ENCODE measurements at regions not wholly inside any gene's neighbourhood (a gene's known extent, or its start where the extent isn't known, plus 50 kb on each side); places are given as distances from the start of the nearest gene placed in this dataset.

- no peaks in the 10 kb centered on the region for H3K9me3 ChIP-seq (ENCODE audit: severe bottlenecking)
- no peak overlapping the region for H3K27ac ChIP-seq (ENCODE audit: poor library complexity, severe bottlenecking)
- DNase-seq (ENCODE audit: low spot score) (no peak), ATAC-seq (ENCODE audit: low read depth) (no peak)
- TF ChIP-seq, protein P1, sequence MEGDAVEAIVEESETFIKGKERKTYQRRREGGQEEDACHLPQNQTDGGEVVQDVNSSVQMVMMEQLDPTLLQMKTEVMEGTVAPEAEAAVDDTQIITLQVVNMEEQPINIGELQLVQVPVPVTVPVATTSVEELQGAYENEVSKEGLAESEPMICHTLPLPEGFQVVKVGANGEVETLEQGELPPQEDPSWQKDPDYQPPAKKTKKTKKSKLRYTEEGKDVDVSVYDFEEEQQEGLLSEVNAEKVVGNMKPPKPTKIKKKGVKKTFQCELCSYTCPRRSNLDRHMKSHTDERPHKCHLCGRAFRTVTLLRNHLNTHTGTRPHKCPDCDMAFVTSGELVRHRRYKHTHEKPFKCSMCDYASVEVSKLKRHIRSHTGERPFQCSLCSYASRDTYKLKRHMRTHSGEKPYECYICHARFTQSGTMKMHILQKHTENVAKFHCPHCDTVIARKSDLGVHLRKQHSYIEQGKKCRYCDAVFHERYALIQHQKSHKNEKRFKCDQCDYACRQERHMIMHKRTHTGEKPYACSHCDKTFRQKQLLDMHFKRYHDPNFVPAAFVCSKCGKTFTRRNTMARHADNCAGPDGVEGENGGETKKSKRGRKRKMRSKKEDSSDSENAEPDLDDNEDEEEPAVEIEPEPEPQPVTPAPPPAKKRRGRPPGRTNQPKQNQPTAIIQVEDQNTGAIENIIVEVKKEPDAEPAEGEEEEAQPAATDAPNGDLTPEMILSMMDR (IDR thresholded peaks at IDR 0.05; ENCODE audit: poor library complexity, severe bottlenecking), result no peak
- no peak overlapping the region for H3K4me3 ChIP-seq (ENCODE audit: severe bottlenecking)
- peaks cover 6% of the 10 kb centered on the region for H3K4me1 ChIP-seq (ENCODE audit: insufficient read depth, poor library complexity, severe bottlenecking)
- no peaks in the 10 kb centered on the region for H3K36me3 ChIP-seq (ENCODE audit: low read depth)
- no peaks in the 10 kb centered on the region for H3K27me3 ChIP-seq (ENCODE audit: insufficient read depth, poor library complexity, severe bottlenecking)
These were observed 266.5 kb downstream of the ELAVL2 start for GRCh38 chr9:23559522-23559921.

DNA sequence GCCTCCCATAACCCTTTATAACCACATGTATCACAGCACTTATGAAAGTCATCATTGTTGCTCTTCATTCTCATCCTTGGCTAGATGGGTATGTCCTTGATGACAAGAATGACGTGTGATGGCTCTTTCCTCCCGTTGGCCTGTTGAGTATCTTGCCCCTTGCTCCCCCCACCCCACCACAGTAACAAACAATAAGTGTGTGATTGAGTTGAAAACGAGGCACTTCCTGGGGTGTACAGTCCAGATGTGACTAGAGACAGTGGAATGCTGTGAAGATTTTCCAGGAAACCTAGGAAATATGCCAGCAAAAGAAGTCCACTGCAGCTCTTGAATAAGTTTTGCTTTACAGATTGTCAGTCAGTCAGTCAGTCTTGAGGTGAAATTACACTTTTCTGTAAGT is 262.5 kb downstream of the ELAVL2 start:
- peaks cover 6% of the 10 kb centered on the region for H3K4me1 ChIP-seq (ENCODE audit: insufficient read depth, poor library complexity, severe bottlenecking)
- no peaks in the 10 kb centered on the region for H3K36me3 ChIP-seq (ENCODE audit: low read depth)
- no peak for DNase-seq (ENCODE audit: low spot score)
- H3K4me3 ChIP-seq (ENCODE audit: severe bottlenecking), result no peak overlapping the region
- TF ChIP-seq, protein P1 (IDR thresholded peaks at IDR 0.05; ENCODE audit: poor library complexity, severe bottlenecking), result no peak
- peak; percentile 53; the same call in 1 of the 3 replicates for ATAC-seq (ENCODE audit: low read depth)
- no peaks in the 10 kb centered on the region for H3K9me3 ChIP-seq (ENCODE audit: severe bottlenecking)
- H3K27me3 ChIP-seq (ENCODE audit: insufficient read depth, poor library complexity, severe bottlenecking), result no peaks in the 10 kb centered on the region
- no peak overlapping the region for H3K27ac ChIP-seq (ENCODE audit: poor library complexity, severe bottlenecking)

DNA sequence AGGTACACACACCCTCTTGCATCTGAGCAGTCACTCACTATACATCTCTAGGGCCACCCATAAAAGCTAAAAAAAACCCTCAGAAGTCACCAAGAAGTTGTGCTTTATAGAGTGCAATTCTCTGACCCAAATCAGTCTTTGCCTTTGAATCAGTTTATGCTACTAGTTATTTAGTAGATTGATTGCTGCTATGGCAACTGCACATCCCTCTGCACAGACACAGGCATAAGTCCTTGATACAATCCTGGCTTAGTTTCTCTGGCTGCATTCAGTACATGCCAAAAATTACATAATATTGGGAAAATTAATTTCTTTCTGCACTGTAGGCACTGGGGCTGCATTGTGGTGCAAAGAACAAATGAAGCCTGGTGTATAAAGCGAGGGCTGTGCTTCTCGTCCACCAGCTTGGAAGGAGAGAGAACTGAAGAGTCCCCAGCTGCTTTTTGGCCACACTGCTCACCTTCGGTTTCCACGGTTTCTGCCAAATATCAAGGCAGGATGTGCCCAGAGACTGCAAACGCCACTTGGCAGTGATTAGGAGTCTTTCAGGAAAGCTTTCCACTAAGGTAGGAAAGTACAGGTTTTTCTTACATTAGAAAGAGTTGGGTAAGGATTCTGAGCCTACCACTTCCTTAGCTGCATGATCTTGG is 258.4 kb downstream of the ELAVL2 start:
- Histone ChIP-seq H3K9me3 (ENCODE audit: severe bottlenecking) (no peaks in the 10 kb centered on the region), H3K4me1 (ENCODE audit: insufficient read depth, poor library complexity, severe bottlenecking) (peaks cover 6% of the 10 kb centered on the region), H3K36me3 (ENCODE audit: low read depth) (no peaks in the 10 kb centered on the region), H3K27me3 (ENCODE audit: insufficient read depth, poor library complexity, severe bottlenecking) (no peaks in the 10 kb centered on the region), H3K27ac (ENCODE audit: poor library complexity, severe bottlenecking) (no peak overlapping the region), H3K4me3 (ENCODE audit: severe bottlenecking) (no peak overlapping the region)
- TF ChIP-seq, protein P1 (IDR thresholded peaks at IDR 0.05; ENCODE audit: poor library complexity, severe bottlenecking), result no peak
- DNase-seq (ENCODE audit: low spot score) (no peak), ATAC-seq (ENCODE audit: low read depth) (no peak)

DNA sequence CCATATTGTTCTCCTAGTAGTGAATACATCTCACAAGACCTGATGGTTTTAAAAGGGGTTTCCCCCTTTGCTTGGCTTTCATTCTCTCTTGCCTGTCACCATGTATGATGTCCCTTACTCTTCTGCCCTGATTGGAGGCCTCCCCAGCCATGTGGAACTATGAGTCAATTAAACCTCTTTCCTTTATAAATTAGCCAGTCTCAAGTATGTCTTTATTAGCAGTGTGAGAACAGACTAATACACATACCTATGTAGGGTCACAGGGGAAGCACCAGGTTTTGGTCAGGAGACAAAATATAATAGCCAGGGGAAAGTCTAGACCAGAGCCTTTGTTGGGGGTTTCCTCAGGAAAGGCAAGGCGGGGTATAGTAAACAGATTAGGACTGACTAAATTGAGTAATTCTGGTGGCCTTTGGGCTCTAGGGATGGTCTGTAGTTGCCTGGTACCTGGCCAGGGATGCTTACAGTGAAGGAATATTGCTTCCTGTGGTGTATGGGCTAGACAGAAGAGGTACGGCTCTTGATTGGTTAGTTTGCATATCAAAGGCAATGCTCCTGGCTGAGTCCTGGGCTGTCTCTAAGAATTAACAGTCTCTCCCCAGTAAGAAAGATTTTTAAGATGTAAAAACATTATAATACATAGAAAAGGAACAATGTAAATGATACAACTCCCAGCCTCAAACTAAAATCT is 254.5 kb downstream of the ELAVL2 start:
- DNase-seq (ENCODE audit: low spot score), result no peak
- ATAC-seq (ENCODE audit: low read depth), result no peak
- no peaks in the 10 kb centered on the region for H3K36me3 ChIP-seq (ENCODE audit: low read depth)
- no peak overlapping the region for H3K4me3 ChIP-seq (ENCODE audit: severe bottlenecking)
- H3K4me1 ChIP-seq (ENCODE audit: insufficient read depth, poor library complexity, severe bottlenecking), result no peaks in the 10 kb centered on the region
- TF ChIP-seq, protein P1 (IDR thresholded peaks at IDR 0.05; ENCODE audit: poor library complexity, severe bottlenecking), result no peak
- no peak overlapping the region for H3K27ac ChIP-seq (ENCODE audit: poor library complexity, severe bottlenecking)
- H3K27me3 ChIP-seq (ENCODE audit: insufficient read depth, poor library complexity, severe bottlenecking), result no peaks in the 10 kb centered on the region
- H3K9me3 ChIP-seq (ENCODE audit: severe bottlenecking), result no peaks in the 10 kb centered on the region

GRCh38 chr9:23573800-23574199 is 252.2 kb downstream of the ELAVL2 start:
- Histone ChIP-seq H3K36me3 (ENCODE audit: low read depth) (no peaks in the 10 kb centered on the region), H3K4me3 (ENCODE audit: severe bottlenecking) (no peak overlapping the region), H3K9me3 (ENCODE audit: severe bottlenecking) (no peaks in the 10 kb centered on the region), H3K4me1 (ENCODE audit: insufficient read depth, poor library complexity, severe bottlenecking) (no peaks in the 10 kb centered on the region), H3K27ac (ENCODE audit: poor library complexity, severe bottlenecking) (no peak overlapping the region), H3K27me3 (ENCODE audit: insufficient read depth, poor library complexity, severe bottlenecking) (no peaks in the 10 kb centered on the region)
- DNase-seq (ENCODE audit: low spot score) (no peak), ATAC-seq (ENCODE audit: low read depth) (no peak)
- TF ChIP-seq, protein P1 (IDR thresholded peaks at IDR 0.05; ENCODE audit: poor library complexity, severe bottlenecking), result no peak

Measured in RWPE2 (cell line).